ENCODE measurements at regions not wholly inside any gene's neighbourhood (a gene's known extent, or its start where the extent isn't known, plus 50 kb on each side); places are given as distances from the start of the nearest gene placed in this dataset.

GRCh38 chr3:168360993-168361392, 265.3 kb upstream of the GOLIM4 start:
- Mint-ChIP-seq H3K4me3 (no peak overlapping the region), H3K27me3 (ENCODE audit: low read depth) (no peaks in the 10 kb centered on the region), H3K36me3 (ENCODE audit: low read depth) (no peaks in the 10 kb centered on the region), H3K9me3 (no peaks in the 10 kb centered on the region), H3K27ac (no peak overlapping the region), H3K4me1 (ENCODE audit: low read depth) (no peaks in the 10 kb centered on the region)

GRCh38 chr3:168342946-168343850, 247.5 kb upstream of the GOLIM4 start:
- Mint-ChIP-seq H3K9me3 (no peaks in the 10 kb centered on the region), H3K4me1 (ENCODE audit: low read depth) (no peaks in the 10 kb centered on the region), H3K4me3 (no peak overlapping the region), H3K27ac (no peak overlapping the region), H3K27me3 (ENCODE audit: low read depth) (no peaks in the 10 kb centered on the region), H3K36me3 (ENCODE audit: low read depth) (no peaks in the 10 kb centered on the region)

- no peaks in the 10 kb centered on the region for H3K4me1 Mint-ChIP-seq (ENCODE audit: low read depth)
- no peaks in the 10 kb centered on the region for H3K36me3 Mint-ChIP-seq (ENCODE audit: low read depth)
- H3K4me3 Mint-ChIP-seq: no peak overlapping the region
- H3K27ac Mint-ChIP-seq: no peak overlapping the region
- no peaks in the 10 kb centered on the region for H3K9me3 Mint-ChIP-seq
- H3K27me3 Mint-ChIP-seq (ENCODE audit: low read depth): no peaks in the 10 kb centered on the region
Observed at GRCh38 chr3:168341956-168342936, 246.5 kb upstream of the GOLIM4 start.

GRCh38 chr3:168341192-168341815, 245.6 kb upstream of the GOLIM4 start:
- no peaks in the 10 kb centered on the region for H3K4me1 Mint-ChIP-seq (ENCODE audit: low read depth)
- H3K27me3 Mint-ChIP-seq (ENCODE audit: low read depth): no peaks in the 10 kb centered on the region
- no peaks in the 10 kb centered on the region for H3K36me3 Mint-ChIP-seq (ENCODE audit: low read depth)
- H3K4me3 Mint-ChIP-seq: no peak overlapping the region
- no peaks in the 10 kb centered on the region for H3K9me3 Mint-ChIP-seq
- H3K27ac Mint-ChIP-seq: no peak overlapping the region

GRCh38 chr3:168338161-168338560, 242.4 kb upstream of the GOLIM4 start:
- Mint-ChIP-seq H3K27ac (no peak overlapping the region), H3K4me3 (no peak overlapping the region), H3K27me3 (ENCODE audit: low read depth) (no peaks in the 10 kb centered on the region), H3K4me1 (ENCODE audit: low read depth) (no peaks in the 10 kb centered on the region), H3K36me3 (ENCODE audit: low read depth) (no peaks in the 10 kb centered on the region), H3K9me3 (no peaks in the 10 kb centered on the region)

GRCh38 chr3:168336276-168336675, 240.6 kb upstream of the GOLIM4 start:
- Mint-ChIP-seq H3K27ac (no peak overlapping the region), H3K36me3 (ENCODE audit: low read depth) (no peaks in the 10 kb centered on the region), H3K4me1 (ENCODE audit: low read depth) (no peaks in the 10 kb centered on the region), H3K4me3 (no peak overlapping the region), H3K9me3 (no peaks in the 10 kb centered on the region), H3K27me3 (ENCODE audit: low read depth) (no peaks in the 10 kb centered on the region)

- Mint-ChIP-seq H3K27me3 (ENCODE audit: low read depth) (no peaks in the 10 kb centered on the region), H3K27ac (no peak overlapping the region), H3K4me1 (ENCODE audit: low read depth) (no peaks in the 10 kb centered on the region), H3K36me3 (ENCODE audit: low read depth) (no peaks in the 10 kb centered on the region), H3K9me3 (no peaks in the 10 kb centered on the region), H3K4me3 (no peak overlapping the region)
Observed at GRCh38 chr3:168333410-168333935, 237.7 kb upstream of the GOLIM4 start.

- H3K36me3 Mint-ChIP-seq (ENCODE audit: low read depth): no peaks in the 10 kb centered on the region
- H3K4me1 Mint-ChIP-seq (ENCODE audit: low read depth): no peaks in the 10 kb centered on the region
- no peak overlapping the region for H3K27ac Mint-ChIP-seq
Observed at GRCh38 chr3:168331756-168332155, 236.0 kb upstream of the GOLIM4 start.

GRCh38 chr3:168330983-168331382, 235.3 kb upstream of the GOLIM4 start:
- H3K27me3 Mint-ChIP-seq (ENCODE audit: low read depth): no peaks in the 10 kb centered on the region
- no peaks in the 10 kb centered on the region for H3K4me1 Mint-ChIP-seq (ENCODE audit: low read depth)
- H3K27ac Mint-ChIP-seq: no peak overlapping the region
- no peaks in the 10 kb centered on the region for H3K36me3 Mint-ChIP-seq (ENCODE audit: low read depth)
- no peak overlapping the region for H3K4me3 Mint-ChIP-seq
- H3K9me3 Mint-ChIP-seq: no peaks in the 10 kb centered on the region

More at GRCh38 chr3:168331756-168332155, 236.0 kb upstream of the GOLIM4 start:
- Mint-ChIP-seq H3K9me3 (no peaks in the 10 kb centered on the region), H3K4me3 (no peak overlapping the region), H3K27me3 (ENCODE audit: low read depth) (no peaks in the 10 kb centered on the region)

- no peak overlapping the region for H3K27ac Mint-ChIP-seq
- H3K4me1 Mint-ChIP-seq (ENCODE audit: low read depth): no peaks in the 10 kb centered on the region
- no peaks in the 10 kb centered on the region for H3K9me3 Mint-ChIP-seq
- H3K4me3 Mint-ChIP-seq: no peak overlapping the region
- no peaks in the 10 kb centered on the region for H3K27me3 Mint-ChIP-seq (ENCODE audit: low read depth)
- no peaks in the 10 kb centered on the region for H3K36me3 Mint-ChIP-seq (ENCODE audit: low read depth)
Observed at GRCh38 chr3:168327856-168328255, 232.1 kb upstream of the GOLIM4 start.

- H3K27ac Mint-ChIP-seq: no peak overlapping the region
- no peaks in the 10 kb centered on the region for H3K4me1 Mint-ChIP-seq (ENCODE audit: low read depth)
- H3K36me3 Mint-ChIP-seq (ENCODE audit: low read depth): no peaks in the 10 kb centered on the region
- H3K27me3 Mint-ChIP-seq (ENCODE audit: low read depth): no peaks in the 10 kb centered on the region
- no peak overlapping the region for H3K4me3 Mint-ChIP-seq
- H3K9me3 Mint-ChIP-seq: no peaks in the 10 kb centered on the region
Observed at GRCh38 chr3:168325684-168326083, 230.0 kb upstream of the GOLIM4 start.

- Mint-ChIP-seq H3K27ac (no peak overlapping the region), H3K27me3 (ENCODE audit: low read depth) (no peaks in the 10 kb centered on the region), H3K9me3 (no peaks in the 10 kb centered on the region), H3K36me3 (ENCODE audit: low read depth) (no peaks in the 10 kb centered on the region), H3K4me1 (ENCODE audit: low read depth) (no peaks in the 10 kb centered on the region), H3K4me3 (no peak overlapping the region)
Observed at GRCh38 chr3:168322941-168323340, 227.2 kb upstream of the GOLIM4 start.

- no peak overlapping the region for H3K27ac Mint-ChIP-seq
- no peaks in the 10 kb centered on the region for H3K4me1 Mint-ChIP-seq (ENCODE audit: low read depth)
- H3K4me3 Mint-ChIP-seq: no peak overlapping the region
- peaks cover 4% of the 10 kb centered on the region for H3K9me3 Mint-ChIP-seq
- H3K36me3 Mint-ChIP-seq (ENCODE audit: low read depth): no peaks in the 10 kb centered on the region
- no peaks in the 10 kb centered on the region for H3K27me3 Mint-ChIP-seq (ENCODE audit: low read depth)
Observed at GRCh38 chr3:168314166-168314565, 218.4 kb upstream of the GOLIM4 start.

GRCh38 chr3:168312984-168313383, 217.3 kb upstream of the GOLIM4 start:
- Mint-ChIP-seq H3K27ac (no peak overlapping the region), H3K4me3 (no peak overlapping the region), H3K27me3 (ENCODE audit: low read depth) (no peaks in the 10 kb centered on the region), H3K9me3 (peaks cover 4% of the 10 kb centered on the region), H3K4me1 (ENCODE audit: low read depth) (no peaks in the 10 kb centered on the region), H3K36me3 (ENCODE audit: low read depth) (no peaks in the 10 kb centered on the region)

Measured in T-helper 1 cell treated with Interleukin-12 subunit alpha and Interleukin-12 subunit beta and Interleukin-4 antibody, amounts not matched to agents 30 μg/mL and 1 μg/mL, for 36 hours (primary cell).